OCI-M2 (cell line): ENCODE measurements at regions not wholly inside any gene's neighbourhood (a gene's known extent, or its start where the extent isn't known, plus 50 kb on each side); places are given as distances from the start of the nearest gene placed in this dataset.
"Not testable (repeated sequence)": the region's sequence is repeated elsewhere in the genome, so short reads cannot be mapped to it uniquely, and the experiment has no call there.

Experiments used
- DNase-seq: peaks from one replicate; lab custom pipeline; 2025; ENCODE audit not compliant: unreplicated experiment; lab: John Stamatoyannopoulos, UW

DNA sequence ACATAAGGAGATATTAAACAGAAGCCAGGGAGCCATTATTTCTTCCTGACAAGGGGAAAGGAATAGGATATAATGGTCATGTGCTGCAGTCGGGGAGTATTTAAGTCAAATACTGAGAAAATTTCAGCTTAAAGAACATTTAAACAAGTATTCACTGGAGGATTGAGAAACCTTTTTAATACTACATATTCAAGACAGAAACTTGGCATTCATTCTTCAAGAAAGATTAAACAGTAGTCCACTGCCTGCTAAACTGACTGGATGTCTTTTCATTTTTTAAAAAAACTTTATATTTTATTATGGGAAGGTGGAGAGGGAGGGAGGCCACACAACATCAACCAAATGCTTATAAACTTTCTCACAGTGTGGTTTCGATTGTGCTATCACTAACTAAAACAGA is 107.4 kb upstream of the CBLB start:
- DNase-seq: no peak

DNA sequence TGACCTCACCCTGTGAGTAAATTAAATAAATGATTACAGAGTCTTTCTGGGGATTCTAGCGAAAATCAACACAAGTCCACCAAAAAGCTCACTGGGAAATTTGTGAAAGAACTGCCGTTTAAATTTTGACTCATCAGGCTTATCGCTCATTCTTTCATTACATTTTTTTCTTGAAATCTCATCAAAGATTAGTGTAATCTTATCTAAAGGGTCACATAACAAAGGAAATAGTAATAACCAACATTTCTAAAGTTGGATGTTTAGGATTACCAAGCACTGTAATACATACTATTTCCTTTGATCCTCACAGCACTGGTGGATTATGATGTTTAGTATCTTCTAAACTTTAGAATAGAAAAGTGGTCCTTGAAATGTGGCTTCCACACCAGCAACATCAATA is 111.1 kb upstream of the CBLB start:
- no peak for DNase-seq

DNA sequence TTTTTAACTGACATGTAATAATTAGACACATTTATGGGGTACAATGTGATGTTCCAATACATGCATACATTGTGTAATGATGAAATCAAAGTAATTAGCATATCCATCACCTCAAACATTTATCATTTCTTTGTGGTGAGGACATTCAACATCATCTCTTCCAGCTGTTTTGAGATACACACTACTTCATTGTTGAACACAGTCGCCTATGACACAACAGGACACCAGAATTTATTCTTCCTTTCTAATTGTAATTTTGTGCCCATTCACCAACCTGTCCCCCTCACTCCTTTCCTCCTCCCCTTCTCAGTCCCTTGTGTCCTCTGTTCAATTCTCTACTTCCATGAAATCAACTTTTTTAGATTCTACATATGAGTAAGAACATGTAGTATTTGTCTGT is 113.4 kb upstream of the CBLB start:
- no peak for DNase-seq

DNA sequence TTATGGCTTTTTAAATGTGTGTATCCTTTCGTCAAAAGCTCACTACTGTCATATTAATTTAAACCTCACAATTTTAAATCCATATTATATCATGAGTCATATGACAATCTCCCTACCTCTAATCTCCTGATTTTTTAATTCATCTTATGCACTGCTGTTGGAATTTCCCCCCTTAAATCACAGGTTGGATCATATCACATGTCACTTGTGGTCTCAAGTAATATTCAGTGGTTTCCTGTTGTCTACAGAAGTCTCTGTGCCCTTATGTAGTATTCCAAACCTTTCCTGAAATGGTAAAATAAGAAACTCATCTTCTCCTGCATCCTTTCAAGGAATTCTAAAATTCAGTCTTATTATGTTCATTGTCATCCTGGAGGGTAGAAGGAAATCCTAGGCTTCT is 116.0 kb upstream of the CBLB start:
- no peak for DNase-seq

DNA sequence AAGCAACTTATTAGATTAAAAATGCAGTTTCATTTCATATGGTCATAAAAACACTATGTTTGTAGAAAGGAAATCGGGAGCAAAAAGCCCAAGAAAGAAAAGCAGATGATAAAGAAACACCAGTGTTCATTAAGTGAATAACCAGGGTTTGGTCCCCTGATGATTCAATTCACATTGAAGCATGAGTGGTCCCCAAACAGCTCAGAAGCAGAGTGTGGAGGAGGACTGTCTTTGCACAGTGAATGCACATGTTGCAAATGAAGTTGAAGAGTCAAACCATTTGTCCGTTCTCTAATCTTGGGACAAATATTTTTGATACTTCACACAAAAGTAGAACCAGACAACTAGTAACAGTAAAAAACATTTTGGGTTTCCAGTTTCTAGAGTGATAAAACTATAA is 117.5 kb upstream of the CBLB start:
- DNase-seq: not testable (repeated sequence)

DNA sequence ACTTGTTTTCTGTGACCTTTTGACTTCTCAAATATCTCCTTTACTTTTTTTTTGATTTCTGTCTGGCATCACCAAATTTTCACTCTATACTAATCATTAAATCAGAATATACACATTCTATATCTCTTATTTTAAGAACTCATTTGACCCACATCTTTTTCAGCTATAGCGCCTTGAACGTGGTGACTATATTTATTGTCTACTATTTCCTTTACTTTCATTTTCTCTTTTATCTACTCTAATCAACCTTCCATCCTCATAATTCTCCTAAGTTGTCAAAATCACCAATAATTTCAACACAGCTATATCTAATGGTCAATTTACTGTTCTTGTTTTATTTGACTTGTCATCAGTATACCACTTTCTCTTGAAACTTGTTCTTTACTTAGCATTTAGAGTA is 119.0 kb upstream of the CBLB start:
- no peak for DNase-seq

DNA sequence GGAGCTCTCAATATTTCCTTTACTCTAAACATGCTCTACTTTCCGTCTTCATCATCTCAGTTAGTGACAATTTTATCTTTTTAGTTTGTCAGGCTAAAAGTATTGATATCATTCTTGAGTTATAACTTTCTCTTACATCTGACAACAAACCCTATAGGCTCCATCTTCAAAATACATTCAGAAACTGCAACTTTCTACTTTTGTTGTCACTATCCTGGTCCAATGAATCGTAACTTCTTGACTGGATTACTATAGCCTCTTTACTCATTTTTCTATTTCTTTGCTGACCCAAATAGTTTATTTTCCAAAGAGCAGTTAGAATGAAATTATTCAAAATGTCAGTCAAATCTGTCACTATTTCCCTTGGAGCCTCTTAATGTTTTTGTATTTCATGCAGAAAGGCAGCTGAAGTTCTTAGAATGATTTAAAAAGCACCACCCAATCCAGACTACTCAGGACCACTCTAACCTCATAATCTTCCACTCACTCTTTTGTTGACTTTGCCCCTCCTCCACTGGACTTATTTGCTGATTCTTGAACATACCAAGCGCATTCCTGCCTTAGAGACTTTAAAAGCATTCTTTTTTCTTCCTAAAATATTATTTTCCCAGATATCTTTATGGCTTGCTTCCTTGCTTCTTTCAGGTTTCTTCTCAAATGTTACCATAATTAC is 119.9 kb upstream of the CBLB start:
- DNase-seq: no peak

DNA sequence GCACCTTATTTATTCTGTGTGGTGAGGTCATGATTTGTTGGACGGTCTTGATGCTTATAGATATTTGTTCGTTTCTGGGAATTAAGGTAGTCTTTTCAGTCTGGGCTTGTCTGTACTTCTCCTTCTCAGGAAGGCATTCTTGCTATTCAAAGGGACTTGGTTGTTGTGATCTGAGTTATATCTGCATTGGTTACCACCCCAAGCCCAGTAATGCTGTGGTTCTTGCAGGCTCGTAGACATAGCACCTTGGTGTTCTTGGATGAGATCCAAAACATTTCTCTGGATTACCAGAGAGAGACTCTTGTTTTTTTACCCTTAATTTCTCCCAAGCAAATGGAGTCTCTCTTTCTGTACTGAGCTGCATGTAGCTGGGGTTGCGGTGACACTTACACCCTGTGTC is 128.0 kb upstream of the CBLB start:
- DNase-seq: no peak

DNA sequence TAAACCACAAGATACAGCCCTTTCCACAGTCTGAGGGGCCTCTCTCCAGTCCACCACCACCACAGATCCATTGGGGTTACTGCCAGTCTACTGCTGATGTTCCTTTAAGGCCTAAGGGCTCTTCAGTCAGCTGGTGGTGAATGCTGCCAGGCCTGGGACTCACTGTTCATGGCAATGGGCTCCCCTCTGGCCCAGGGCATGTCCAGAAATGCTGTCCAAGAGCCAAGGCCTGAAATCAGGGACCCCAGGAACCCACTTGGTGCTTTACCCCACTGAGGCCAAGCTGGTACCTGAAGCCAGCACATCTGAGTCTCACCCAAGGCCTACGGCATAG is 128.6 kb upstream of the CBLB start:
- DNase-seq: no peak

DNA sequence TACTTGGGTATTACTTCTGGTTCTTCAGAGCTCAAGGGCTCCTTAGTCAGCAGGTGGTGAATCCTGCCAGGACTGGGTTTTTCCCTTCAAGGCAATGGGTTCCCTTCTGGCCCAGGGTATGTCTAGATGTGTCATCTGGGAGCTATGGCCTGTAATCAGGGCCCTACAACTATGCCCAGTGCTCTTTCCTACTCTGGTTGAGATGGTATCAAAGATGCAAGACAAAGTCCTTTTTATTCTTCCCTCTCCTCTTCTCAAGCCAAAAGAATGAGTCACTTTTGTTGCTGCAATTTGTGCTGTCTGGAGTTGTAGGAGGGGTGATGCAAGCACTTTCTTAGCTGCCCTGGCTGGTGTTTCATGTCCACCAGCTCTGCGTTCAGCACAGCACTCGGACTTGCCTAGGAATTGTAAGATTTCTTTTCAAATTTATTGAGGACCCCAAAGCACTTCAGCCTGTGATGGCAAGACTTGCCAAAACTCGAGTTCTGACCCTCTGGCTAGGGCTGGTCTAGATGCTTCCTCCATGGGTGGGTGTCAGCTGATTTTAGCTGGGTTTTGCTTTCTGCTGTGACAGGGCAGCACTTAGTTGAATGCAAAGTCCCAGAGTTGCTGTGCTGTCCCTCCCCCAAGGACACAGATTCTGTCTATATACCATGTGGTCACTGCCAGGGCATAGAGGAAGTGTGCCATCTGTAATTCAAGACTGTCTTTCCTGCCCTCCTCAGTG is 129.2 kb upstream of the CBLB start:
- DNase-seq: no peak

DNA sequence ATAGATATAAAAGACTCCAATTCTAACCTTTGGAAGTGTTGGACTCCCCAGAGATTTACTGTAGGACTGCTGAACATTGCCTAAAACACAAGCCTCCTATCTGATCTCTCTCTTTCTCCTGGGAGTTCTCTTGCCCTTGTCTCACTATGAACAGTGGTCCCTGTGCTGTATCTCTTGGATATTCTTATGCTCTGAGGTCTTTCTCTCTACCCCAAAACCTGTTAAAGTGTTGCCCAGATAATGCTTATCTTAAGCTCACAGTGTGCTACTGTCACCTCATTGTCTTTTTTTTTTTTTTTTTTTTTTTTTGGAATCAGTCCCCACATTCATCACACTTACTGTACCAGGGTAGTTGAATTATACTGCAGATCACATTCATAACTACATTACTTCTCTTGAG is 131.0 kb upstream of the CBLB start:
- DNase-seq: no peak

DNA sequence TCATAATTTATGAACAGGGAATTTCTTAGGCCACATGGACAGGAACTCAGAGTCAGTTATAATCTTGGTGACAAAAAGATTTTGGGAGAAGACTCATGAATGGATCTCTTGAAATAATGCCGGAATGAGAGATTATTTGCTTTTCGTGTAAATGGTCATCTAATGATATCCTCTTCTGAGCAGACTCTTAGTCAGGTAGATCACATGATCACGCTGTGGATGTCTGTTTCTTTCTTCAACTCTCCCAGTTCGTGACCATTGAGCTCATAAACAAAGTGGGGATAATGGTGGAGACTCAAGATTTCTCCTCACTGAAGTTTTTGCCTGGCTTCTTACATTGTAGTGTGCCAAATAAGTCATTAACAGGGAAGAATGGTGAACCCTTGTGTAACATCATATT is 133.1 kb upstream of the CBLB start:
- DNase-seq: no peak

DNA sequence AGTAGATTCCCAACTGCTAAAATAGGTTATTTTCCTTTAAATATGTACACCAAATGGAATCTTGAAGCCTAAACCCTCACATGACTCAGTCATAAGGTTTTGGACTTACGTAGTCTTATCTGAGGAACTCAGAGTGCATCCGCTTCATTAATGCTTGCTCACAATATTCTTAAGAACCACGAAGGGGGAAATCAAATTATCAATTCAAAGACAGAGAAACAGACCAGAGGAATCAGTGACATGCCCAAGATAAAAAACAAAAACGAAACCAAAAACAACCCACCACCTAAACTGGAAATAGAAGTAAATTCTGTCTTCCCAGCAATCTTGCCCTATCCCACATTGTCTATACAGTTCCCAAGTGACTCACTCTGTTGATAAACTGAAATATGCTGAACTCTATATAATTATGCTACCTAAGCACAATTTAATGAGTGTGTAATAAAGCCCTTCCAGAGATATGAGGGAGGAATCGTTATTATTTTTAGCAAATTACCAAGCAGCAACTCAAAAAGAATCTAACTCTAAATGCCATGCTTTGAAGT is 135.4 kb upstream of the CBLB start:
- peak; percentile 39 for DNase-seq

DNA sequence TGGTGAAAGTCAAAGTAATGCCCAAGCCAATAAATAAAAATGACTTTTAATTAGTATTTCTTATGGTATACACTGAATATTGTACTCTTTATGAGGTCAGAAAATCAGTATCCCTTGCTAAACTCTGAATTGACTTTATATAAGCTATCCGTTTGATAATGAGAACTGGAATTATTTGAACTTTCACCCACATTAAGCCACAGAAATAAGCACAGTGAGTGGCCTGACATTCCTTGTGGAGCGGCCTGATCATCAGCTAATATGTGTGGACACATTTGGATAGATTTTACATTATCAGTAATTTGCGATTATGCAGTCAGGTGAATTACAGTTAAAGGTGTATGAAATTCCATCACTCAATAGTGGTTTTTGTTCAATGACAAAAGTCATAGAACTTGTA is 136.0 kb upstream of the CBLB start:
- no peak for DNase-seq

DNA sequence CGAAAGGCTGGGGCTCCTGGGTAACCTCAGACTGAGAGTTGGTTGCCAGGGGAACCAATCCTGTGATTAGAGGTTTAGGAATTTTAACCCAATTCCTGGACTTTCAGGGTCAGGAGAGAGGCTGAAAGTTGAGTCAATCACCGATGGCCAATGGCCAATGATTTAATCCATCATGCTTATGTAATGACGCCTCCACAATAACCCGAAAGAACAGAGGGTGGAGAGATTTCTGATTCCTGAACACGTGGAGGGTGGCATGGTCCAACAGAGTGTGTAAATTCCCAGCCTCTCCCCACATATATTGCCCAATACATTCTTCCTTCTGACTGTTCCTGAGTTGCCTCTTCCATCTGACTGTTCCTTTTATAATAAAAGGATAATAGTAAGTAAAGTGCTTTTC is 137.2 kb upstream of the CBLB start:
- DNase-seq: no peak

DNA sequence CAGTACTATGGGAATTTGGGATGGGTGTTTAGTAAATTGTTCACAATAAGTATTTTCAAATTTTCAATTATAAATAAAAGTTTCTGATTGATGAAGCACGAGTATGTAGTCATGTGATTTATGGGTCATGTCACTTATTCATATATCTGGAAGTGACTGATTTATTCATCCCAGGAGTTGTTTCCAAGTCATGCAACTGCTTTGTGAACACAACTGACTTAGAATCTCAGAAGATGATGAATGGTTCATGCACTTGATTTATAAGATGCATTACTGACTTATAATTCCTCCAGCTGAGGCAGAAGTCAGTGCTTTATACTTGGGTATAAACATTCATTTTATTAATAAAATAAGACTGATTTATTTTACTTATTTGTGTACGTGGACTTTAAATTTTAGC is 137.8 kb upstream of the CBLB start:
- no peak for DNase-seq

DNA sequence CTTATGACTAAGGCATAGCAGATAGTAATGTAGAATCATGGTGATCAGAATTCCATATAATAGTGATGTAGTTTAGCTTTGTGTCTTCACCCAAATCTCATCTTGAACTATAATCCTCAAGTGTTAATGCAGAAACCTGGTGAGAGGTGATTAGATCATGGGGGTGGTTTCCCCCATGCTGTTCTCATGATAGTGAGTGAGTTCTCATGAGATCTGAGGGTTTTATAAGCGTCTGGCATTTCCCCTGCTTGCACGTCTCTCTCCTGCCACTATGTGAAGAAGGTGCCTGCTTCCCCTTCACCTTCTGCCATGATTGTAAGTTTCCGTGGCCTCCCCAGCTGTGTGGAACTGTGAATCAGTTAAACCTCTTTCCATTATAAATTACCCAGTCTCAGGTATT is 138.7 kb upstream of the CBLB start:
- DNase-seq: no peak

DNA sequence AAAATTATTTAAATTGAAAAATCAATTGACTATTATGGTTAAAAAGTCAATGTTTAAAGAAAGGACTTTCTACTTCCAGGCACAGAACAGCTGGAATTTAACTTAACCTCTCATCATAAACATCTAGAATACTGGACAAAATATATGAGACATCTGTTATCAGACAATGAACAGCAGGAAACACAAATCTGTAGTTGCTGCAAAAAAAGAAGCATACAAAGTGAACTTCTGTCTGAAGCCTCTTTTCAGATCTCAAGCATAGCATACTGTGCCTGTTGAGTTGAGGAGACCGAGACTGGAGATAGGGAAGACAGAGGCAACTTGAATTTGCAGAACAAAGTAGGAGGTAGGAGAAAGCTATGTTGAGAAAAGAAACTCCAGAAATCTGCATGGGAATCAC is 140.0 kb upstream of the CBLB start:
- DNase-seq: no peak

DNA sequence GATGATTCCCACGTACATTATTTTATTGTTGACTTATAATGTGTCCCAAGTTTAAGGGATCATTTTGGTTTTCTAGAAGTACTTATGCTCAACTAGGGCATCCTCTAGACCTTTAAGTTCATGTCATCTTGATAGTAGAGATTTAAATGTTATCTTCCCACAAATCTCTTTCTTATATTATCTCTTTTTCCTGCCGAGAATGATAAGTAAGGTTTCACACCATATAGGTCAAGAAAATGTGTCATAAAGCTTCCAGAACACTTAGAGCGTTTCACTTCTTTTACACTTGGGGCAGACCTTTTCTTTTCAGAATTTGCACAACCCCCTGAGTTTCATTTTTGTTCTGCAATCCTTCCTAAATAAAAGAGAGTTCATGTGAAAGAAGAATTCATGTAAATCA is 142.0 kb upstream of the CBLB start:
- no peak for DNase-seq

DNA sequence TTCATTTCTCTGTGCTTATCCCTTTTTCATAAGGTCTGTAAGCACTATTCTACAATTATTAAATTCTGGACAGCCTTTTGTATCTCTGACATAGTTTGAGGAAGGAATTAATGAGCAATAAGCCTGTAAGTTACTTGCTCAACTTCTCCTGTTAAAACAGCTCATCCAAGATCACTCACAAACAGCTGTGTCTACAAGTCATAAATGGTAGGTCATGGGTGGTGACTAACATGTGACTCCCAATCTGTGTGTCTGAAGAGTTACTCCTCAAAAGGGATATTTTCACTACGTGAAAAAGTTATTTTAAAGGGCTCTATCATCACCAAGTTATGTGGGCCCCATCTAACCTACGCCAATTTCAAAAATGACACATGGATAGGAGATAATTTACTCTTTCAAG is 145.2 kb upstream of the CBLB start:
- DNase-seq: no peak

DNA sequence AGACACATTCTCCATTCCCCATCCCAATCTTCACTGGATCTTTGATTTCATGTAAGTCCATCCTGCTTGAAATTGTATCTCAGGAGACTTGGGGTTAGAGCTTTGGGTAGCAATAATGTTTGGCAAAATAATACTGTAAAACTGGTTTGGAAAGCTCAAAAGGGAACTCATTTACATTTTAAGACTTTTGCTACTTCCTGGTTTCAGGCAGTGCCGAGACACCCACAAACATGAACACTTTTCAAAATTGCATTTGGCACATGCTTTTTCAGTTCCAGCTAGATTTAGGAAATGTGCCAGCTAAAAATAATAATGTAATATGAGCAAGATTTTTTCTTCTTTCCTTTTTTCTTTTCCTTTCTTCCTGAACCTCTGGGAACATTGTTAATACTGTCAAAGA is 145.7 kb upstream of the CBLB start:
- no peak for DNase-seq

DNA sequence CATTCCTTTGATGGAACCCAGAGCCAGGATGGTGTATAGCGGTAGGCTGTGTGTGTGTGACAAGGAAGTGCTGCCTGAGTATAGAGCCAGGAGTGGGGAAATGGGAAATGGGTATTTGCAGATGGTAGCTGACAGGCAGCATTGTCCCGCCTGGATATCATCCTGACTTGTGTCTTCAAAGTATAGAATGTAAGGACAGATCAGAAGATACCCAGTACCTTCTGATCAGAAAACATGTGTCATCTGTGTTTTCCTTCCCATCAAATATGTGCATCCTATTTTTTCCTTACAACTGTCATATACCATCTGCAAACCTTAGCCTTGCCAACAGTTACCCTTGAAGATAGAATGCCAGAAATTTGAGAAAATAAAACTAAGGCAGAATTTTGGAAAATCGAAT is 146.2 kb upstream of the CBLB start:
- DNase-seq: no peak

DNA sequence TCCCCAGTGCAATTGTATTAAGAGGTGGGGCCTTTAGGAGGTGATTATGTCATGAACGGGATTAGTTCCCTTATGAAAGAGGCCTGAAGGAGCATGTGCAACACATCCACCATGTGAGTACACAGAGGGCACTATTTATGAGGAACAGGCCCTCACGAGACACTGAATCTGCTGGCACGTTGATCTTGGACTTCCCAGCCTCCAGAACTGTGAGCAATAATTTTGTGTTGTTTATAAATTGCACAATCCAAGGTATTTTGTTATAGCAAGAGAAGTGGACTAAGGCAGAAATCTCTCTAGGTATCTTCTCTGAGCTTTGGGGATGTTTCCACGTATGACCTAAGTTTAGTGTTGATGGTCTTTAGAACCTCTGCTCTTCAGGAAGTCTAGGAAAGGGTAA is 149.3 kb upstream of the CBLB start:
- no peak for DNase-seq
